GM06990 (cell line): ENCODE measurements at regions not wholly inside any gene's neighbourhood (a gene's known extent, or its start where the extent isn't known, plus 50 kb on each side); places are given as distances from the start of the nearest gene placed in this dataset.

ENCODE experiments used
- DNase-seq: peaks from one replicate; pipeline ENCODE4 v3.0.0-alpha.2; 2011; ENCODE audit not compliant: insufficient read length; ENCODE audit errors: extremely low read depth
- H3K27me3 ChIP-seq: replicated peaks from 2 replicates; pipeline ENCODE4 v1.6.0; 2011; ENCODE audit warnings: low read length; ENCODE audit not compliant: control insufficient read depth, insufficient read depth
- H3K36me3 ChIP-seq: 2 replicates; pipeline ENCODE4 v1.5.1; 2011; ENCODE audit warnings: low read length; ENCODE audit not compliant: control insufficient read depth, insufficient read depth
- H3K4me3 ChIP-seq: replicated peaks from 2 replicates; pipeline ENCODE4 v1.5.1; 2011; ENCODE audit warnings: low read depth, mild to moderate bottlenecking, control low read depth, low read length
- TF ChIP-seq, protein P1 (sequence below): IDR thresholded peaks from 2 replicates; pipeline ENCODE4 v1.5.1; 2011; ENCODE audit warnings: low read length, control low read depth, mild to moderate bottlenecking, inconsistent platforms; ENCODE audit not compliant: insufficient read depth, poor library complexity, severe bottlenecking

DNA sequence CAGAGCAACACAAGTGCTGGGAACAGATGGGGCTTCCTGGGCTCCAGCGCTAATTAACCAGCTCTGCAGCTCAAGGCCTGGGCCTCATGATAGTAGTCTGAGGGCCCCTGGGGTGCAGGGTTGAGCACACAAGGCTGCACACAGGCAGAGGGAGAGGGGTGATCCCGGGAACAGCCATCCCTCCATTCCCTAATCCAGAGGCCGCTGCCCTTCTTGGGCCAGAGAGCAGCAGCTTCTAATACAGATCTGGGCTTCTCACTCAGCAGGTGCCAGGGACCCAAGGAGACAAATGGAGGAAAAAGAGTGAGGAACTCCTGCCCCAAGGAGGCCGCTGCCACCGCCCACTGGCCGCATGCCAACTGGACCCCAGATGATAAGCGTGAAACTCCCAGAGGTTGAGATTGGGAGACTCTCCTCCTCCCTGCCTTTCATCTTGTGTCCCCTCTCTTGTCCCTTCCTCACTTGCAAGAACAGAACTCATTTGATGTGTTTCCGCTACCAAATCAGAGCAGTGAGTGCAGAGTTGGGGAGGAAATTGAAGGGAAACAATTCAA, 58.0 kb upstream of the IFNAR2 start:
- DNase-seq = no peak
- Histone ChIP-seq H3K36me3 (no peaks in the 10 kb centered on the region), H3K4me3 (no peak overlapping the region), H3K27me3 (no peaks in the 10 kb centered on the region; the same call in none of the 2 replicates)
- TF ChIP-seq, protein P1, sequence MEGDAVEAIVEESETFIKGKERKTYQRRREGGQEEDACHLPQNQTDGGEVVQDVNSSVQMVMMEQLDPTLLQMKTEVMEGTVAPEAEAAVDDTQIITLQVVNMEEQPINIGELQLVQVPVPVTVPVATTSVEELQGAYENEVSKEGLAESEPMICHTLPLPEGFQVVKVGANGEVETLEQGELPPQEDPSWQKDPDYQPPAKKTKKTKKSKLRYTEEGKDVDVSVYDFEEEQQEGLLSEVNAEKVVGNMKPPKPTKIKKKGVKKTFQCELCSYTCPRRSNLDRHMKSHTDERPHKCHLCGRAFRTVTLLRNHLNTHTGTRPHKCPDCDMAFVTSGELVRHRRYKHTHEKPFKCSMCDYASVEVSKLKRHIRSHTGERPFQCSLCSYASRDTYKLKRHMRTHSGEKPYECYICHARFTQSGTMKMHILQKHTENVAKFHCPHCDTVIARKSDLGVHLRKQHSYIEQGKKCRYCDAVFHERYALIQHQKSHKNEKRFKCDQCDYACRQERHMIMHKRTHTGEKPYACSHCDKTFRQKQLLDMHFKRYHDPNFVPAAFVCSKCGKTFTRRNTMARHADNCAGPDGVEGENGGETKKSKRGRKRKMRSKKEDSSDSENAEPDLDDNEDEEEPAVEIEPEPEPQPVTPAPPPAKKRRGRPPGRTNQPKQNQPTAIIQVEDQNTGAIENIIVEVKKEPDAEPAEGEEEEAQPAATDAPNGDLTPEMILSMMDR = no peak

DNA sequence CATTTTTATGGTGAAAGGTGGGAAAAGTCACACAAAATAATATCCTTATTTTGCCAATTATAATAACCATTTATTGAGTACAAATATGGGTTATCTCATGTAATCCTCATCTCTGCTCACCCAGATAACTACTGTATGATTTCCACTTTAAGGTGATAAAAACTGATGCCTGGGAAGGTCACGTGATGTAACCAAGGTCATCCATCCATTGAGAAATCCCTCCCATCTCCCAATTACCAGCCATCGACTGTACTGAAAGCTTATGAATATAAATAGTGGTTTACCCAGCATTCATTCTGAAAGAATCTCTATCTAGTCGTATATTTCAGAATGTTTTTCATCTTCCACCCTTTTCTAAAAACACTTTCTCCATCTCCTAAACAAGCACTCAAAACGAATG, 55.0 kb upstream of the IFNAR2 start:
- DNase-seq = no peak
- Histone ChIP-seq H3K4me3 (no peak overlapping the region), H3K27me3 (no peaks in the 10 kb centered on the region; the same call in 1 of the 2 replicates), H3K36me3 (no peaks in the 10 kb centered on the region)
- TF ChIP-seq, protein P1 = no peak
